ENCODE measurements at regions not wholly inside any gene's neighbourhood (a gene's known extent, or its start where the extent isn't known, plus 50 kb on each side); places are given as distances from the start of the nearest gene placed in this dataset.
"Not testable (repeated sequence)": the region's sequence is repeated elsewhere in the genome, so short reads cannot be mapped to it uniquely, and the experiment has no call there.

- intact Hi-C loops (cut with micrococcal nuclease) = no loop called here
- Mint-ChIP-seq H3K36me3 (ENCODE audit: low read depth) (no peaks in the 10 kb centered on the region), H3K27ac (no peak overlapping the region), H3K27me3 (peaks cover 8% of the 10 kb centered on the region), H3K4me3 (no peak overlapping the region), H3K9me3 (no peaks in the 10 kb centered on the region), H3K4me1 (ENCODE audit: low read depth) (no peaks in the 10 kb centered on the region)
- POLR2A ChIA-PET = no interaction called here
- CTCF ChIA-PET = no interaction called here
- DNase-seq = no peak
- no peak for ATAC-seq
- TF ChIP-seq, protein P1, sequence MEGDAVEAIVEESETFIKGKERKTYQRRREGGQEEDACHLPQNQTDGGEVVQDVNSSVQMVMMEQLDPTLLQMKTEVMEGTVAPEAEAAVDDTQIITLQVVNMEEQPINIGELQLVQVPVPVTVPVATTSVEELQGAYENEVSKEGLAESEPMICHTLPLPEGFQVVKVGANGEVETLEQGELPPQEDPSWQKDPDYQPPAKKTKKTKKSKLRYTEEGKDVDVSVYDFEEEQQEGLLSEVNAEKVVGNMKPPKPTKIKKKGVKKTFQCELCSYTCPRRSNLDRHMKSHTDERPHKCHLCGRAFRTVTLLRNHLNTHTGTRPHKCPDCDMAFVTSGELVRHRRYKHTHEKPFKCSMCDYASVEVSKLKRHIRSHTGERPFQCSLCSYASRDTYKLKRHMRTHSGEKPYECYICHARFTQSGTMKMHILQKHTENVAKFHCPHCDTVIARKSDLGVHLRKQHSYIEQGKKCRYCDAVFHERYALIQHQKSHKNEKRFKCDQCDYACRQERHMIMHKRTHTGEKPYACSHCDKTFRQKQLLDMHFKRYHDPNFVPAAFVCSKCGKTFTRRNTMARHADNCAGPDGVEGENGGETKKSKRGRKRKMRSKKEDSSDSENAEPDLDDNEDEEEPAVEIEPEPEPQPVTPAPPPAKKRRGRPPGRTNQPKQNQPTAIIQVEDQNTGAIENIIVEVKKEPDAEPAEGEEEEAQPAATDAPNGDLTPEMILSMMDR (IDR thresholded peaks at IDR 0.05) = no peak
These were observed 114.6 kb upstream of the HS3ST2 start for GRCh38 chr16:22699356-22699755.

DNA sequence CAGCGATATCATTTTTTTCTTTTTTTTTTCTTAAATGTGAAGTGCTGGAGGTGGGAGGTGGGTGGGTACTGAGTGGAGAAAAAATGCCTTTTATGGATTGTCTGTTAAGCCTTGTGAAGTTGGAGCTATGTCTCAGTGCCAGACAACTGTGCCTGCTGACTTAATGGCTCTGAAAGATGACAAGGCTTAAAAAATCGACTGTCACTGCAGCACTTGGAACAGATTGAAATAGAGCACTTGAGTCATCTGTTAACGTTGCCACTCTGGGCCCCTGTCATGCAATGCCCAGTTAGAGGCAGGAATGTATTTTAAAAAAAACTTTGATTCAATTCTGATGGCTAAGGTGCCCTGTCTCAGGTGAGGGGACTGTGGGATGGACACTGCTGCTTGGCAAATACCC lies 108.2 kb upstream of the HS3ST2 start:
- no peaks in the 10 kb centered on the region for H3K4me1 Mint-ChIP-seq (ENCODE audit: low read depth)

GRCh38 chr16:22710326-22710725 lies 103.6 kb upstream of the HS3ST2 start:
- H3K9me3 Mint-ChIP-seq = peaks cover 17% of the 10 kb centered on the region
- ATAC-seq (no peak), DNase-seq (no peak)
- TF ChIP-seq, protein P1 (IDR thresholded peaks at IDR 0.05) = no peak
- intact Hi-C loops (cut with micrococcal nuclease) = no loop called here
- no peaks in the 10 kb centered on the region for H3K36me3 Mint-ChIP-seq (ENCODE audit: low read depth)
- ChIA-PET POLR2A (no interaction called here), CTCF (no interaction called here)
- H3K4me1 Mint-ChIP-seq (ENCODE audit: low read depth) = no peaks in the 10 kb centered on the region
- peaks cover 8% of the 10 kb centered on the region for H3K27me3 Mint-ChIP-seq
- no peak overlapping the region for H3K27ac Mint-ChIP-seq
- H3K4me3 Mint-ChIP-seq = no peak overlapping the region

More for the DNA sequence above, 108.2 kb upstream of the HS3ST2 start:
- ChIA-PET POLR2A (no interaction called here), CTCF (interaction anchor here (0.6 kb wide), 1 partner anchor 1019 kb away, joined by 3 read pairs; no protein-coding TSS in a partner anchor)
- Mint-ChIP-seq H3K36me3 (ENCODE audit: low read depth) (no peaks in the 10 kb centered on the region), H3K9me3 (no peaks in the 10 kb centered on the region), H3K27ac (no peak overlapping the region), H3K27me3 (peaks cover 13% of the 10 kb centered on the region), H3K4me3 (no peak overlapping the region)
- ATAC-seq (no peak), DNase-seq (no peak)
- intact Hi-C loops (cut with micrococcal nuclease) = no loop called here
- TF ChIP-seq, protein P1 (IDR thresholded peaks at IDR 0.05) = no peak

- ATAC-seq = no peak
- CTCF ChIA-PET = no interaction called here
- H3K4me1 Mint-ChIP-seq (ENCODE audit: low read depth) = no peaks in the 10 kb centered on the region
These were observed 102.1 kb upstream of the HS3ST2 start for GRCh38 chr16:22711847-22712246.

GRCh38 chr16:22712471-22712870 lies 101.5 kb upstream of the HS3ST2 start:
- H3K4me1 Mint-ChIP-seq (ENCODE audit: low read depth) = no peaks in the 10 kb centered on the region
- TF ChIP-seq, protein P1 (IDR thresholded peaks at IDR 0.05) = no peak
- POLR2A ChIA-PET = no interaction called here
- ATAC-seq (no peak), DNase-seq (no peak)
- peaks cover 5% of the 10 kb centered on the region for H3K27me3 Mint-ChIP-seq
- no peaks in the 10 kb centered on the region for H3K36me3 Mint-ChIP-seq (ENCODE audit: low read depth)
- intact Hi-C loops (cut with micrococcal nuclease) = no loop called here
- peaks cover 17% of the 10 kb centered on the region for H3K9me3 Mint-ChIP-seq
- CTCF ChIA-PET = no interaction called here
- no peak overlapping the region for H3K27ac Mint-ChIP-seq
- no peak overlapping the region for H3K4me3 Mint-ChIP-seq

More at GRCh38 chr16:22711847-22712246, 102.1 kb upstream of the HS3ST2 start:
- no peak overlapping the region for H3K27ac Mint-ChIP-seq
- H3K9me3 Mint-ChIP-seq = peaks cover 17% of the 10 kb centered on the region
- peaks cover 6% of the 10 kb centered on the region for H3K27me3 Mint-ChIP-seq
- no peaks in the 10 kb centered on the region for H3K36me3 Mint-ChIP-seq (ENCODE audit: low read depth)
- DNase-seq = no peak
- POLR2A ChIA-PET = no interaction called here
- TF ChIP-seq, protein P1 (IDR thresholded peaks at IDR 0.05) = no peak
- intact Hi-C loops (cut with micrococcal nuclease) = no loop called here
- H3K4me3 Mint-ChIP-seq = no peak overlapping the region

- H3K4me3 Mint-ChIP-seq; DNase-seq; ATAC-seq; H3K4me1 Mint-ChIP-seq (ENCODE audit: low read depth); H3K27ac Mint-ChIP-seq; POLR2A ChIA-PET; intact Hi-C loops (cut with micrococcal nuclease); H3K36me3 Mint-ChIP-seq (ENCODE audit: low read depth); H3K27me3 Mint-ChIP-seq; H3K9me3 Mint-ChIP-seq; CTCF ChIA-PET: not testable (repeated sequence)
These were observed 95.4 kb upstream of the HS3ST2 start for GRCh38 chr16:22718598-22718997.

All from activated CD8-positive, alpha-beta T cell treated with anti-CD3 and anti-CD28 coated beads for 36 hours (primary cell).